Retinal pigment epithelial cell (primary cell): ENCODE measurements at regions not wholly inside any gene's neighbourhood (a gene's known extent, or its start where the extent isn't known, plus 50 kb on each side); places are given as distances from the start of the nearest gene placed in this dataset.
"Not testable (repeated sequence)": the region's sequence is repeated elsewhere in the genome, so short reads cannot be mapped to it uniquely, and the experiment has no call there.

Source experiments
- DNase-seq: peaks from one replicate; pipeline ENCODE4 v3.0.0-alpha.2; 2010; ENCODE audit warnings: low read depth
- H3K4me3 ChIP-seq: 2 replicates; pipeline ENCODE4 v1.5.1; 2011; ENCODE audit warnings: mild to moderate bottlenecking, low read length, control low read depth, moderate library complexity
- CTCF ChIP-seq: conservative IDR thresholded peaks from 2 replicates; pipeline ENCODE4 v1.5.1; 2011; ENCODE audit warnings: low read depth, low read length, control low read depth, inconsistent platforms

GRCh38 chr13:38429916-38430315, 80.3 kb downstream of the UFM1 start:
- no peak overlapping the region for H3K4me3 ChIP-seq
- TF ChIP-seq CTCF, result no peak
- no peak for DNase-seq

- no peak overlapping the region for H3K4me3 ChIP-seq
- DNase-seq, result no peak
- no peak for TF ChIP-seq CTCF
Measured at GRCh38 chr13:38430796-38431195, 81.1 kb downstream of the UFM1 start.

GRCh38 chr13:38440666-38441065, 91.0 kb downstream of the UFM1 start:
- DNase-seq, result no peak

GRCh38 chr13:38444904-38445303, 95.3 kb downstream of the UFM1 start:
- no peak for TF ChIP-seq CTCF
- no peak overlapping the region for H3K4me3 ChIP-seq
- no peak for DNase-seq

More at GRCh38 chr13:38440666-38441065, 91.0 kb downstream of the UFM1 start:
- H3K4me3 ChIP-seq, result no peak overlapping the region
- TF ChIP-seq CTCF, result no peak

GRCh38 chr13:38452656-38453055, 103.0 kb downstream of the UFM1 start:
- TF ChIP-seq CTCF, result no peak
- DNase-seq, result no peak
- H3K4me3 ChIP-seq, result no peak overlapping the region

- TF ChIP-seq CTCF, result no peak
- no peak overlapping the region for H3K4me3 ChIP-seq
- no peak for DNase-seq
Measured at GRCh38 chr13:38462605-38463004, 113.0 kb downstream of the UFM1 start.

- DNase-seq, result no peak
- no peak for TF ChIP-seq CTCF
- H3K4me3 ChIP-seq, result no peak overlapping the region
Measured at GRCh38 chr13:38463048-38463447, 113.4 kb downstream of the UFM1 start.

GRCh38 chr13:38472411-38472810, 122.8 kb downstream of the UFM1 start:
- not testable (repeated sequence) for DNase-seq, H3K4me3 ChIP-seq
